ENCODE measurements at regions not wholly inside any gene's neighbourhood (a gene's known extent, or its start where the extent isn't known, plus 50 kb on each side); places are given as distances from the start of the nearest gene placed in this dataset.

GRCh38 chr5:56339732-56340131, 106.6 kb upstream of the ANKRD55 start:
- no peaks in the 10 kb centered on the region for H3K27me3 ChIP-seq (ENCODE audit: control insufficient read depth, extremely low read depth, insufficient read depth, low read length)
- no peaks in the 10 kb centered on the region for H3K79me2 ChIP-seq (ENCODE audit: control insufficient read depth, insufficient read depth, low read length)
- DNase-seq (ENCODE audit: low read depth, low spot score) (no peak), FAIRE-seq (no peak)
- no peak overlapping the region for H3K4me3 ChIP-seq (ENCODE audit: control insufficient read depth in 2 of 3, extremely low read depth in 1 of 3, insufficient read depth in 2 of 3, low read depth in 1 of 3, low read length in 3 of 3)
- no peak for TF ChIP-seq CTCF (optimal IDR thresholded peaks at IDR 0.05 in 1 of 3, IDR thresholded peaks at IDR 0.05 in 1 of 3, conservative IDR thresholded peaks at IDR 0.05 in 1 of 3; ENCODE audit: extremely low read depth in 1 of 3, insufficient read depth in 2 of 3, low read length in 3 of 3)
- TF ChIP-seq EZH2 (IDR thresholded peaks at IDR 0.05; ENCODE audit: low read length), result no peak
- no peaks in the 10 kb centered on the region for H3K9me1 ChIP-seq (ENCODE audit: control insufficient read depth, extremely low read depth, insufficient read depth, low read length)
- H3K9me3 ChIP-seq (ENCODE audit: control insufficient read depth, low read depth, low read length), result no peaks in the 10 kb centered on the region
- dilution Hi-C loops (cut with MboI; ENCODE audit: extremely low pct_ligation_motif_present, low sequenced_read_pairs), result no loop called here
- no peaks in the 10 kb centered on the region for H3K4me1 ChIP-seq (ENCODE audit: control insufficient read depth, extremely low read depth, insufficient read depth, low read length)
- H3K4me2 ChIP-seq (ENCODE audit: control insufficient read depth, extremely low read depth, insufficient read depth, low read depth, low read length), result no peak overlapping the region
- no peak overlapping the region for H2AFZ ChIP-seq (ENCODE audit: control insufficient read depth, low read length)
- H3K36me3 ChIP-seq (ENCODE audit: control insufficient read depth in 2 of 2, extremely low read depth in 1 of 2, insufficient read depth in 2 of 2, low read length in 2 of 2), result no peaks in the 10 kb centered on the region
- H3K27ac ChIP-seq (ENCODE audit: control insufficient read depth, insufficient read depth, low read length), result no peak overlapping the region
- H4K20me1 ChIP-seq (ENCODE audit: control insufficient read depth, extremely low read depth, insufficient read depth, low read length), result no peaks in the 10 kb centered on the region
- no peak overlapping the region for H3K9ac ChIP-seq (ENCODE audit: control insufficient read depth, extremely low read depth, insufficient read depth, low read length)

DNA sequence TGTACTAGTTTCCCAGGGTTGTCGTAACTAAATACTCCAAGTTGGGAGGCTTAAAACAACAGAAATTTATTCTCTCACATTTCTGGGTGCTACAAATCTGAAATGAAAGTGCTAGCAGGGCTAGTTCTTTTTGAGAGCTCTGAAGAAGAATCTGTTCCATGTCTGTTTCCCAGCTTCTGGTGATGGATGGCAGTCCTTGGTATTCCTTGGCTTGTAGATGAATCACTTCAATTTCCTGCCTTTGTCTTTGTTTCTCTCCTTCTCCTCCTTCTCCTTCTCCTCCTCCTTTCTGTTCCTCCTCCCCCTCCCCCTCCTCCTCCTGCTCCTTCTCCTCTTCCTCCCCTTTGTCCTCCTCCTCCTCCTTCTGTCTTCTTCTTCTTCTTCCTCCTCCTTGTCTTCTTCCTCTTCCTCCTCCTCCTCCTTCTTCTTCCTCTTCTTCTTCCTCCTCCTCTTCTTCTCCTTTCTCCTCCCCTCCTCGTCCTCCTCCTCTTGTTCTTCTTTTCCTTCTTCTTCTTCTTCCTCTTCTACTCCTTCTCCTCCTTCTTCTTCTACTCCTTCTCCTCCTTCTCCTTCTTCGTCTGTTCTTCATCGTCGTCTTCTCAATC, 104.7 kb upstream of the ANKRD55 start:
- Histone ChIP-seq H3K9me3 (ENCODE audit: control insufficient read depth, low read depth, low read length) (no peaks in the 10 kb centered on the region), H3K4me3 (ENCODE audit: control insufficient read depth in 2 of 3, extremely low read depth in 1 of 3, insufficient read depth in 2 of 3, low read depth in 1 of 3, low read length in 3 of 3) (no peak overlapping the region), H3K27me3 (ENCODE audit: control insufficient read depth, extremely low read depth, insufficient read depth, low read length) (no peaks in the 10 kb centered on the region), H3K27ac (ENCODE audit: control insufficient read depth, insufficient read depth, low read length) (no peak overlapping the region), H3K9ac (ENCODE audit: control insufficient read depth, extremely low read depth, insufficient read depth, low read length) (no peak overlapping the region), H2AFZ (ENCODE audit: control insufficient read depth, low read length) (no peak overlapping the region), H3K36me3 (ENCODE audit: control insufficient read depth in 2 of 2, extremely low read depth in 1 of 2, insufficient read depth in 2 of 2, low read length in 2 of 2) (no peaks in the 10 kb centered on the region), H3K9me1 (ENCODE audit: control insufficient read depth, extremely low read depth, insufficient read depth, low read length) (no peaks in the 10 kb centered on the region), H3K79me2 (ENCODE audit: control insufficient read depth, insufficient read depth, low read length) (no peaks in the 10 kb centered on the region), H3K4me1 (ENCODE audit: control insufficient read depth, extremely low read depth, insufficient read depth, low read length) (no peaks in the 10 kb centered on the region), H3K4me2 (ENCODE audit: control insufficient read depth, extremely low read depth, insufficient read depth, low read depth, low read length) (no peak overlapping the region), H4K20me1 (ENCODE audit: control insufficient read depth, extremely low read depth, insufficient read depth, low read length) (no peaks in the 10 kb centered on the region)
- TF ChIP-seq CTCF (optimal IDR thresholded peaks at IDR 0.05 in 1 of 3, IDR thresholded peaks at IDR 0.05 in 1 of 3, conservative IDR thresholded peaks at IDR 0.05 in 1 of 3; ENCODE audit: extremely low read depth in 1 of 3, insufficient read depth in 2 of 3, low read length in 3 of 3) (no peak), EZH2 (IDR thresholded peaks at IDR 0.05; ENCODE audit: low read length) (no peak)
- FAIRE-seq (peak; percentile 9), DNase-seq (ENCODE audit: low read depth, low spot score) (no peak)
- dilution Hi-C loops (cut with MboI; ENCODE audit: extremely low pct_ligation_motif_present, low sequenced_read_pairs), result no loop called here
